ENCODE measurements at regions not wholly inside any gene's neighbourhood (a gene's known extent, or its start where the extent isn't known, plus 50 kb on each side); places are given as distances from the start of the nearest gene placed in this dataset.

DNA sequence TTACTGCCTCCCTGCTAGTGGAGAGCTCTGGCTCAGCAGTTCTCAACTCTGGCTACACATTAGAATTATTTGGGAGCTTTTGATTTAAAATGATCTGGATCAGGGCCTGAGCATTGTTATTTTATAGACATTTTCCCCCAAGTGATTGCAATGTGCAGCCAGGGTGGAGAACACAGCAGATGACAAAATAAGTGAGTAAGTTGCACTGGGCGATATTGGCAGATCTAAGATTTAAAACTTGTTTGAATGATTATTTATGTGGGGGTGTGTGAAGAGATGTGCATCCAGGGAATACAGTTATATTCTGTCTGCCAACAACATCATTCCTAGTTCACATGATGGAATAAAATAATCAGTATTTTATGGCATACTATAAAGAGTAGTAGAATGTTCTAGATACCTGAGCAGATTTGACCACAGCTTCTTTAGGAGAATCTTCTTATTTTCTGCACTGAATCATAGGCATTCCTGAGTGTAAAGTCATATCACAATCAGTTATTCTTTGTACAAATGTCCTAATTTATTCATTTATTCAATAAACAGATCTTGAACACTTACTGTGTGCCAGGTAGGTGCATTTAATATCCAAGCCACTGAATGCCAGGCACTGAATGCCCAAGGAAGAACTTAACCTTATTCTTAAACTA lies 123.9 kb downstream of the UCHL1 start:
- Mint-ChIP-seq H3K4me1 (ENCODE audit: low read depth, unreplicated experiment) (peaks cover 40% of the 10 kb centered on the region), H3K27ac (ENCODE audit: unreplicated experiment) (no peak overlapping the region), H3K4me3 (ENCODE audit: low read depth, unreplicated experiment) (no peak overlapping the region), H3K36me3 (ENCODE audit: insufficient read depth, unreplicated experiment) (peaks cover 6% of the 10 kb centered on the region), H3K9me3 (ENCODE audit: low read depth, unreplicated experiment) (peaks cover 6% of the 10 kb centered on the region), H3K27me3 (ENCODE audit: unreplicated experiment) (no peaks in the 10 kb centered on the region)
- CTCF ChIA-PET = no interaction called here
- no TSS peak for BruUV-seq (replicated peaks)
- intact Hi-C loops (cut with micrococcal nuclease; ENCODE audit: unreplicated experiment) = no loop called here
- TF ChIP-seq, protein P1, sequence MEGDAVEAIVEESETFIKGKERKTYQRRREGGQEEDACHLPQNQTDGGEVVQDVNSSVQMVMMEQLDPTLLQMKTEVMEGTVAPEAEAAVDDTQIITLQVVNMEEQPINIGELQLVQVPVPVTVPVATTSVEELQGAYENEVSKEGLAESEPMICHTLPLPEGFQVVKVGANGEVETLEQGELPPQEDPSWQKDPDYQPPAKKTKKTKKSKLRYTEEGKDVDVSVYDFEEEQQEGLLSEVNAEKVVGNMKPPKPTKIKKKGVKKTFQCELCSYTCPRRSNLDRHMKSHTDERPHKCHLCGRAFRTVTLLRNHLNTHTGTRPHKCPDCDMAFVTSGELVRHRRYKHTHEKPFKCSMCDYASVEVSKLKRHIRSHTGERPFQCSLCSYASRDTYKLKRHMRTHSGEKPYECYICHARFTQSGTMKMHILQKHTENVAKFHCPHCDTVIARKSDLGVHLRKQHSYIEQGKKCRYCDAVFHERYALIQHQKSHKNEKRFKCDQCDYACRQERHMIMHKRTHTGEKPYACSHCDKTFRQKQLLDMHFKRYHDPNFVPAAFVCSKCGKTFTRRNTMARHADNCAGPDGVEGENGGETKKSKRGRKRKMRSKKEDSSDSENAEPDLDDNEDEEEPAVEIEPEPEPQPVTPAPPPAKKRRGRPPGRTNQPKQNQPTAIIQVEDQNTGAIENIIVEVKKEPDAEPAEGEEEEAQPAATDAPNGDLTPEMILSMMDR (IDR thresholded peaks at IDR 0.05; ENCODE audit: unreplicated experiment) = no peak
- no peak for DNase-seq

DNA sequence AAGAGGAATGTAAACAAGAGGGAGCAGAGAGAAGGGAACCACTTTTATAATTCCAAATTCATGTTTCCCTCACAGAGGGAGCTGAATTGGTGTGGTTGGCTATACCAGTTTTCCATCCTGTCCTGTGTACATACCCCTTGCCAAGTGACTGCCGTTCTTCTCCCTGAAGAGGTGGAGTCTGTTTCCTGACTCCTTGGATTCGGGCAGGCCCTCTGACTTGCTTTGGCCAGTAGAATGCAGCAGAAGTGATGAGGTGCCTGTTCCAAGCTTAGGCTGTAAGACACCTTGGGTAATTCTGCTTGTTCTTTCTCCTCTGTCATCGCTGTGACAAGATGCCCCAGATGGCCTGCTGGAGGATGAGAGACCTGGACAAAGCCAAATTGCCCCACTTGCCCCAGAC lies 124.7 kb downstream of the UCHL1 start:
- TF ChIP-seq, protein P1 (IDR thresholded peaks at IDR 0.05; ENCODE audit: unreplicated experiment) = no peak
- peaks cover 6% of the 10 kb centered on the region for H3K9me3 Mint-ChIP-seq (ENCODE audit: low read depth, unreplicated experiment)
- BruUV-seq (replicated peaks) = no TSS peak
- no peak overlapping the region for H3K27ac Mint-ChIP-seq (ENCODE audit: unreplicated experiment)
- intact Hi-C loops (cut with micrococcal nuclease; ENCODE audit: unreplicated experiment) = no loop called here
- peaks cover 6% of the 10 kb centered on the region for H3K36me3 Mint-ChIP-seq (ENCODE audit: insufficient read depth, unreplicated experiment)
- CTCF ChIA-PET = no interaction called here
- DNase-seq = no peak
- peaks cover 37% of the 10 kb centered on the region for H3K4me1 Mint-ChIP-seq (ENCODE audit: low read depth, unreplicated experiment)
- no peaks in the 10 kb centered on the region for H3K27me3 Mint-ChIP-seq (ENCODE audit: unreplicated experiment)
- no peak overlapping the region for H3K4me3 Mint-ChIP-seq (ENCODE audit: low read depth, unreplicated experiment)

DNA sequence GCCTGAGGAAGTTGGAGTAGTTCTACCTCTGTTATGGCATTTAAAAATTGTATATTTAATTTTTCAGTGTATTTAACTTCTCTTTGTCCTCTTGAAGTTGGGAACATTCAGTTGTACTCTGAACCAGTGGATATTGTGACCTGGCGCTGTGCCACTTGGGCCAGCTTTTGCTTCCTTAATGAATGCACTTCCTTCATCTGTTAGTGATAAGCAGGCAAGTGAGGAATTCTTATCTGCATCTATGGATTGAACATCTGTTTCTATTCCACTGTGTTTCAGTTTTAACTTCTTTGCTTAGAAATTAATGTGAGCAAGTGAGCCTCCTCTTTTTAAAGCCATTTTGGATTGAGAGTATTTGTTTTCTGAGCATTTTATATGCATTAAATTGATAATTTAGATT lies 128.3 kb downstream of the UCHL1 start:
- H3K27ac Mint-ChIP-seq (ENCODE audit: unreplicated experiment) = no peak overlapping the region
- intact Hi-C loops (cut with micrococcal nuclease; ENCODE audit: unreplicated experiment) = no loop called here
- H3K27me3 Mint-ChIP-seq (ENCODE audit: unreplicated experiment) = no peaks in the 10 kb centered on the region
- BruUV-seq (replicated peaks) = no TSS peak
- TF ChIP-seq, protein P1 (IDR thresholded peaks at IDR 0.05; ENCODE audit: unreplicated experiment) = no peak
- no peak overlapping the region for H3K4me3 Mint-ChIP-seq (ENCODE audit: low read depth, unreplicated experiment)
- no peaks in the 10 kb centered on the region for H3K9me3 Mint-ChIP-seq (ENCODE audit: low read depth, unreplicated experiment)
- H3K36me3 Mint-ChIP-seq (ENCODE audit: insufficient read depth, unreplicated experiment) = no peaks in the 10 kb centered on the region
- CTCF ChIA-PET = interaction anchor here (0.7 kb wide), 1 partner anchor 173 kb away, joined by 3 read pairs; no protein-coding TSS in a partner anchor
- H3K4me1 Mint-ChIP-seq (ENCODE audit: low read depth, unreplicated experiment) = peaks cover 24% of the 10 kb centered on the region
- DNase-seq = peak; percentile 36

DNA sequence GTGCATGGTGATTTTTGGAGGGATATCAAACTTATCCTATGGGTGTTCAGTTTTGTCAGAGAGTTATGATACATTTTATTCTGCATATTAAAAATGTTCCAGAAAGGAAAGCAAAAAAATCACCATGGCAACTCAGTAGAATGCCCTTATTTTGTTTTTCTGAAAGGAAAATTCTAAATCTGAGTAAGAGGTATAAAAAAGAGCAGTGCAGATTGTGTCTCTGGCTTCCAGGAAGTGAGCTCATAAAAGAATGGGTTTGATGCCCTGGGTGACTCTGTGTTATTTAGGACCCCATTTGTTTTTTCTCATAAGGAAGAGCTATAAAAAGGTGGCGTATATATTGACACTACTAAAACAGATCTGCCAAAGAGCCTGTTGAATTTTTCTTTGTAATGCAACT lies 128.8 kb downstream of the UCHL1 start:
- CTCF ChIA-PET = no interaction called here
- H3K4me3 Mint-ChIP-seq (ENCODE audit: low read depth, unreplicated experiment) = no peak overlapping the region
- TF ChIP-seq, protein P1 (IDR thresholded peaks at IDR 0.05; ENCODE audit: unreplicated experiment) = no peak
- intact Hi-C loops (cut with micrococcal nuclease; ENCODE audit: unreplicated experiment) = no loop called here
- BruUV-seq (replicated peaks) = no TSS peak
- H3K27me3 Mint-ChIP-seq (ENCODE audit: unreplicated experiment) = no peaks in the 10 kb centered on the region
- H3K9me3 Mint-ChIP-seq (ENCODE audit: low read depth, unreplicated experiment) = no peaks in the 10 kb centered on the region
- H3K4me1 Mint-ChIP-seq (ENCODE audit: low read depth, unreplicated experiment) = peaks cover 24% of the 10 kb centered on the region
- no peak for DNase-seq
- H3K27ac Mint-ChIP-seq (ENCODE audit: unreplicated experiment) = no peak overlapping the region
- no peaks in the 10 kb centered on the region for H3K36me3 Mint-ChIP-seq (ENCODE audit: insufficient read depth, unreplicated experiment)
